ENCODE measurements at regions not wholly inside any gene's neighbourhood (a gene's known extent, or its start where the extent isn't known, plus 50 kb on each side); places are given as distances from the start of the nearest gene placed in this dataset.
A peak's percentile ranks its signal among the peaks of the same experiment; 100 is the strongest.

DNA sequence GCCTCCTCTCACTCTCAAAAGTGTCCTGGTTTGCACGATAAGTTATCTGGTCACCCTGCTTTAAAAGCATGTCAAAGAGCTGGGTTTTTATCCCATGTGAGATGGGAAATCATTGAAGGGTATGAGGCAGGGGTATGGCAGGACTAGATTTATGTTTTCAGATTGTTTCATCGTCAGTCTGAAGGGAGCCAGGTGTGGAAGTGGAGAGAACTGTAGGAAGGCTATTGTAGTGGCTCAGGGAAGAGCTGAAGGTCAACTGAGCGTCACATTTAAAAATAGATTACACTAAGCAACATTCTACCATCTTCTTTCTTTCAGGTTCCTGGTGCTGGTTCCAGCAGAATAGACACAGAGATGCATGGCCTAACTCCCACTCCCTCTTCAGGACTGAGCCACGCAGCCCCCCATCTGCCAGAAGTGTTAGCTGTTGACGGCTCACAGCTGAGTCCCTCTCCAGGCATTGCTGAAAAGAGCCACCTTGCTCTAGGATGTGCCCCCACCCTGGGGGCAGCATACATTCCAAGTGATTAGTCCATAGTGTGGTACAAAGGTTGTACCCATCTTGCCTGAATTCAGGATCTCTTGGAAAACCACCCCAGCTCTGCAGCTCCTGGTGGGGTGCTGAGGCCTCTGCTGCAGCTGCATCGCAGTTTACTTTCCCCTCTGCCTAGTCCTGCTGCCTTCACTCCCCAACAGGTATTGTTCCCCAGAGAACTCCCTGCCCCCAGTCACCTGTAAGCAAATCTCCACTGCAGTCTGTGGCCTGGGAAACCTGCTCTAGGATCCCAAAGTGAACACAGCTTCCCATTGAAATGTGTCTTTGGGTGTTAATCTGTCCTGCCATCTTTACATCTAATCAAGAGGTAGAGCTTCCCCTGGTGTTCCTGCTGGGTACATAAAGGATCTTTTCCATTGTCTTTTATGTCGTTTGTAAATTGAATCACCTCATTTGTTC is 79.5 kb upstream of the KLF7 start:
- Histone ChIP-seq H3K4me1 (ENCODE audit: insufficient read depth) (peaks cover 41% of the 10 kb centered on the region), H2AFZ (no peak overlapping the region), H3K27ac (no peak overlapping the region), H3K9me3 (ENCODE audit: low read depth) (no peaks in the 10 kb centered on the region), H3K79me2 (ENCODE audit: insufficient read depth) (peaks cover 31% of the 10 kb centered on the region; the same call in 1 of the 2 replicates), H3K36me3 (ENCODE audit: low read depth) (no peaks in the 10 kb centered on the region), H3K27me3 (replicated peaks; ENCODE audit: insufficient read depth) (no peaks in the 10 kb centered on the region), H3F3A (ENCODE audit: insufficient read depth) (peaks cover 28% of the 10 kb centered on the region), H4K20me1 (ENCODE audit: insufficient read depth) (no peaks in the 10 kb centered on the region), H3K4me3 (no peak overlapping the region), H3K4me2 (ENCODE audit: unreplicated experiment) (no peak overlapping the region), H3K9me2 (ENCODE audit: insufficient read depth) (no peaks in the 10 kb centered on the region), H3K9ac (no peak overlapping the region)
- 71 to 74% methylated on average over 7 of the region's 7 CpGs for WGBS, 2 experiments (ENCODE audit: low coverage in 1 of 2, low lambda C conversion rate in 2 of 2, missing lambda C conversion rate in 2 of 2)
- in situ Hi-C loops (cut with MboI) = loop anchor here (5.0 kb wide), 1 partner anchor 227 kb away; no protein-coding TSS in a partner anchor
- no peak for DNase-seq
- no peak for TF ChIP-seq EZH2phosphoT487 (IDR thresholded peaks at IDR 0.05; ENCODE audit: insufficient read depth, low read depth)
- no peak for TF ChIP-seq EZH2 (IDR thresholded peaks at IDR 0.05; ENCODE audit: insufficient read depth, poor library complexity, severe bottlenecking)

DNA sequence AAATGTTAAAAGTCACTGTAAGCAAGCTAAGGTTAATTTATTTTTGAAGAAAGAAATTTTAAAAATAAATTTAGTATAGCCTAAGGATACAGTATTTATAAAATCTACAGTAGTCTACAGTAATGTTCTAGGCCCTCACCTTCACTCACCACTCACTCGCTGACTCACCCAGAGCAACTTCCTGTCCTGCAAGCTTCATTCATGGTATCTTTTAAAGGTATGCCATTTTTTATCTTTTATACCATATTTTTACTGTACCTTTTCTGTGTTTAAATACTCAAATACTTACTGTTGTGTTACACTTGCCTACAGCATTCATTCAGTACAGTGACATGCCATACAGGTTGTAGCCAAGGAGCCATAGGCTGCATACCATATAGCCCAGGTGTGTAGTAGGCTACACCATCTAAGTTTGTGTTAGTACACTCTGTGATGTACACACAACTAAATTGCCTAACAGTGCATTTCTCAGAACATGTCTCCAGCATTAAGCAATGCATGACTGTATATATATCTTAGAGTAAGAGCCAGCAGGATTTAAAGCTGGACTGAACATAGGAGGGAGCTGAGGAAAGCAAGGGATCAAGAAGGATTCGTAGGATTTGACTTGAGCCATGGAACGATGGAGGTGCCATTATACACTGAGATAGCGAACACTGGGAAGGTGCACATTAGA is 83.1 kb upstream of the KLF7 start:
- 0 out of 2 replicates have a peak, but pooled peaks cover 6% of the 10 kb centered on the region for H3K79me2 ChIP-seq (ENCODE audit: insufficient read depth)
- peaks cover 42% of the 10 kb centered on the region for H3F3A ChIP-seq (ENCODE audit: insufficient read depth)
- H3K36me3 ChIP-seq (ENCODE audit: low read depth) = no peaks in the 10 kb centered on the region
- DNase-seq = peak; percentile 34
- peaks cover 56% of the 10 kb centered on the region for H3K4me1 ChIP-seq (ENCODE audit: insufficient read depth)
- no peak overlapping the region for H3K4me3 ChIP-seq
- TF ChIP-seq EZH2phosphoT487 (IDR thresholded peaks at IDR 0.05; ENCODE audit: insufficient read depth, low read depth) (no peak), EZH2 (IDR thresholded peaks at IDR 0.05; ENCODE audit: insufficient read depth, poor library complexity, severe bottlenecking) (no peak)
- 93 to 96% methylated on average over 4 of the region's 4 CpGs for WGBS, 2 experiments (ENCODE audit: low coverage in 1 of 2, low lambda C conversion rate in 2 of 2, missing lambda C conversion rate in 2 of 2)
- no peaks in the 10 kb centered on the region for H3K9me3 ChIP-seq (ENCODE audit: low read depth)
- H3K27ac ChIP-seq = 0 out of 2 replicates have a peak overlapping the region, but pooled peaks have one; percentile 20
- no peaks in the 10 kb centered on the region for H4K20me1 ChIP-seq (ENCODE audit: insufficient read depth)
- no peaks in the 10 kb centered on the region for H3K27me3 ChIP-seq (replicated peaks; ENCODE audit: insufficient read depth)
- in situ Hi-C loops (cut with MboI) = loop anchor here (5.0 kb wide), 1 partner anchor 223 kb away; no protein-coding TSS in a partner anchor
- H3K9ac ChIP-seq = no peak overlapping the region
- H3K9me2 ChIP-seq (ENCODE audit: insufficient read depth) = no peaks in the 10 kb centered on the region
- no peak overlapping the region for H2AFZ ChIP-seq
- no peak overlapping the region for H3K4me2 ChIP-seq (ENCODE audit: unreplicated experiment)

DNA sequence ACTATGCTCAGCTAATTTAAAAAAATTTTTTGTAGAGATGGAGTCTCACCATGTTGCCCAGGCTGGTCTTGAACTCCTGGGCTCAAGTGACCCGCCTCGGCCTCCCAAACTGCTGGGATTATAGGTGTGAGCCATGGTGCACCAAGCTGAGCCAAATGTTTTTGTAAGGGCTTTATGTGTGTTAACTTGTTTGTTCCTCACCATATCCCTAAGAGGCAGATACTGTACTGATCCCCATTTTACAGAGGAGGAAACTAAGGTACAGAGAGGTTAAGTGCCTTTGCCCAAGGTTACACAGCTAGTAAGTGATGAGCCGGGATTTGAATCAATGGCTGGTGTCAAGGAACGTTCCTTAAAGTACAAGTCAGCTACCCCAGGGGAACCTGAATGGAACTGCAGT is 85.3 kb upstream of the KLF7 start:
- no peak for TF ChIP-seq EZH2phosphoT487 (IDR thresholded peaks at IDR 0.05; ENCODE audit: insufficient read depth, low read depth)
- no peak for TF ChIP-seq EZH2 (IDR thresholded peaks at IDR 0.05; ENCODE audit: insufficient read depth, poor library complexity, severe bottlenecking)
- no peak overlapping the region for H3K4me2 ChIP-seq (ENCODE audit: unreplicated experiment)

DNA sequence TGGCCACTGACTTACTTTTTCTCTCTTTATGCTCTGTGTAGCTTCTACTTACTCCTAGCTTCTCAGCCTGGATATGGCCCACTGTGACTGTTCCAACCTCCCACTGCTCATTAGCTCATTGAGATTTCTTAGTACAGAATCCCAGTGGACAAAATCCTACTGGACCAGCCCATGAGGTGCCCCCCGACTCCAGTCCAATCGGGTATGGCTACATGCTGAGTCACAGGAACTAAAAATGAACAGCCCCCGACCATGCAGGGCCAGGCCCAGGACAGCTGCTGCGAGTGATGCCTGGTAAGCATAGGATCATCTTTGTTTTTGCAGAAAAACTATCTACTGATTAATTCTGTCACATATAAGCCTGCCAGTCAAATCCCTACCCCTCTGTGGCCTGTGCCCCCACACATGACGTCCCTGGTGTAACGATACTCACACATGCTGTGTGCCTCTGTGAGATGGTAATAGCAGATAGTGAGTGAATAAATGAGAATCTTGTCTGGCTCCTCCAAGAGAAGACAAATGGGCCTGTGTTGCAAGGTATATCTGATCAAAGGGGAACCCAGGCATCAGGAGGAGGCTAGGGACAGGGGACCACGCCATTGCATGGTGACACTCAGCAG is 85.9 kb upstream of the KLF7 start:
- WGBS, 2 experiments (ENCODE audit: low coverage in 1 of 2, low lambda C conversion rate in 2 of 2, missing lambda C conversion rate in 2 of 2) = 50 to 53% methylated on average over 7 of the region's 7 CpGs
- peak overlapping the region; percentile 56 for H2AFZ ChIP-seq

More for the DNA sequence above, 85.3 kb upstream of the KLF7 start:
- WGBS, 2 experiments (ENCODE audit: low coverage in 1 of 2, low lambda C conversion rate in 2 of 2, missing lambda C conversion rate in 2 of 2) = 88 to 94% methylated on average over 4 of the region's 4 CpGs
- peak; percentile 19 for DNase-seq
- Histone ChIP-seq H3K79me2 (ENCODE audit: insufficient read depth) (0 out of 2 replicates have a peak, but pooled peaks cover 6% of the 10 kb centered on the region), H3K4me3 (no peak overlapping the region), H3K4me1 (ENCODE audit: insufficient read depth) (peaks cover 76% of the 10 kb centered on the region), H3K36me3 (ENCODE audit: low read depth) (no peaks in the 10 kb centered on the region), H4K20me1 (ENCODE audit: insufficient read depth) (no peaks in the 10 kb centered on the region), H3F3A (ENCODE audit: insufficient read depth) (peaks cover 61% of the 10 kb centered on the region), H3K27ac (peak overlapping the region; percentile 94), H3K9me3 (ENCODE audit: low read depth) (no peaks in the 10 kb centered on the region), H3K27me3 (replicated peaks; ENCODE audit: insufficient read depth) (no peaks in the 10 kb centered on the region), H2AFZ (peak overlapping the region; percentile 56; the same call in 1 of the 2 replicates), H3K9ac (no peak overlapping the region), H3K9me2 (ENCODE audit: insufficient read depth) (no peaks in the 10 kb centered on the region)
- in situ Hi-C loops (cut with MboI) = no loop called here

More for the DNA sequence above, 85.9 kb upstream of the KLF7 start:
- Histone ChIP-seq H4K20me1 (ENCODE audit: insufficient read depth) (no peaks in the 10 kb centered on the region), H3K27ac (peak overlapping the region; percentile 94), H3K9me2 (ENCODE audit: insufficient read depth) (no peaks in the 10 kb centered on the region), H3K79me2 (ENCODE audit: insufficient read depth) (0 out of 2 replicates have a peak, but pooled peaks cover 6% of the 10 kb centered on the region), H3F3A (ENCODE audit: insufficient read depth) (peaks cover 67% of the 10 kb centered on the region), H3K9ac (no peak overlapping the region), H3K4me1 (ENCODE audit: insufficient read depth) (peaks cover 82% of the 10 kb centered on the region), H3K4me3 (no peak overlapping the region), H3K9me3 (ENCODE audit: low read depth) (no peaks in the 10 kb centered on the region), H3K36me3 (ENCODE audit: low read depth) (no peaks in the 10 kb centered on the region), H3K4me2 (ENCODE audit: unreplicated experiment) (no peak overlapping the region), H3K27me3 (replicated peaks; ENCODE audit: insufficient read depth) (no peaks in the 10 kb centered on the region)
- peak; percentile 18 for DNase-seq
- TF ChIP-seq EZH2phosphoT487 (IDR thresholded peaks at IDR 0.05; ENCODE audit: insufficient read depth, low read depth) (no peak), EZH2 (IDR thresholded peaks at IDR 0.05; ENCODE audit: insufficient read depth, poor library complexity, severe bottlenecking) (no peak)
- in situ Hi-C loops (cut with MboI) = no loop called here
